ENCODE measurements at regions not wholly inside any gene's neighbourhood (a gene's known extent, or its start where the extent isn't known, plus 50 kb on each side); places are given as distances from the start of the nearest gene placed in this dataset.

DNA sequence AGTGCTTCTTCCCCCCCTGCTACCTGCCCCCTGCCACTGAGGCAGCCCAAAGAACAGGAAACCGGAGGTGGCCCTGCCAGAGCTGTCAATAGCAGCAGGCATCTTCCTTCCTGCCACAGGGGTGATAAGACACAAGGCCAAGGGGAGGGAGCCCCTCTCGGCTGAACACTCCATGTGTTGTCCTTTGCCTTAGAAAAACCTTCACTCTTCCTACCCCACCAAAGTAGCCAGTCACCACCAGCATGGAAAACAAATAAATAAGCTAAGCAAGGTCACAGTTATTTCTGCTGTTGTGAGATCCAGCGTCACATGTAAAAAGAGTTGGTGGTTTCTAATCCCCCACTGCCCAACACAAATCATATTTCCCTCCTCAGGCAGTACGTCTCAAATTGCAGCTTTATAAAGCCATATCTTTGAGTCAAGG is 104.8 kb upstream of the DPT start (continued):
- TF ChIP-seq CBX2 (IDR thresholded peaks at IDR 0.05; ENCODE audit: low read depth, low read length) = no peak
- no peak for TF ChIP-seq CBX2 (CRISPR knock-in tag; IDR thresholded peaks at IDR 0.05; ENCODE audit: low read depth)
- TF ChIP-seq EEA1 (CRISPR knock-in tag; IDR thresholded peaks at IDR 0.05; ENCODE audit: borderline replicate concordance) = no peak
- no peak for TF ChIP-seq FIP1L1 (IDR thresholded peaks at IDR 0.05; ENCODE audit: borderline replicate concordance, insufficient read depth, low read depth, low read length)
- TF ChIP-seq ZNF724P (CRISPR knock-in tag; IDR thresholded peaks at IDR 0.05; ENCODE audit: borderline replicate concordance) = no peak
- TF ChIP-seq, protein P1, sequence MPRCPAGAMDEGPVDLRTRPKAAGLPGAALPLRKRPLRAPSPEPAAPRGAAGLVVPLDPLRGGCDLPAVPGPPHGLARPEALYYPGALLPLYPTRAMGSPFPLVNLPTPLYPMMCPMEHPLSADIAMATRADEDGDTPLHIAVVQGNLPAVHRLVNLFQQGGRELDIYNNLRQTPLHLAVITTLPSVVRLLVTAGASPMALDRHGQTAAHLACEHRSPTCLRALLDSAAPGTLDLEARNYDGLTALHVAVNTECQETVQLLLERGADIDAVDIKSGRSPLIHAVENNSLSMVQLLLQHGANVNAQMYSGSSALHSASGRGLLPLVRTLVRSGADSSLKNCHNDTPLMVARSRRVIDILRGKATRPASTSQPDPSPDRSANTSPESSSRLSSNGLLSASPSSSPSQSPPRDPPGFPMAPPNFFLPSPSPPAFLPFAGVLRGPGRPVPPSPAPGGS (CRISPR knock-in tag; IDR thresholded peaks at IDR 0.05) = no peak
- peak; percentile 83 for TF ChIP-seq MTA1 (CRISPR knock-in tag; IDR thresholded peaks at IDR 0.05; ENCODE audit: borderline replicate concordance)
- TF ChIP-seq, protein P2, sequence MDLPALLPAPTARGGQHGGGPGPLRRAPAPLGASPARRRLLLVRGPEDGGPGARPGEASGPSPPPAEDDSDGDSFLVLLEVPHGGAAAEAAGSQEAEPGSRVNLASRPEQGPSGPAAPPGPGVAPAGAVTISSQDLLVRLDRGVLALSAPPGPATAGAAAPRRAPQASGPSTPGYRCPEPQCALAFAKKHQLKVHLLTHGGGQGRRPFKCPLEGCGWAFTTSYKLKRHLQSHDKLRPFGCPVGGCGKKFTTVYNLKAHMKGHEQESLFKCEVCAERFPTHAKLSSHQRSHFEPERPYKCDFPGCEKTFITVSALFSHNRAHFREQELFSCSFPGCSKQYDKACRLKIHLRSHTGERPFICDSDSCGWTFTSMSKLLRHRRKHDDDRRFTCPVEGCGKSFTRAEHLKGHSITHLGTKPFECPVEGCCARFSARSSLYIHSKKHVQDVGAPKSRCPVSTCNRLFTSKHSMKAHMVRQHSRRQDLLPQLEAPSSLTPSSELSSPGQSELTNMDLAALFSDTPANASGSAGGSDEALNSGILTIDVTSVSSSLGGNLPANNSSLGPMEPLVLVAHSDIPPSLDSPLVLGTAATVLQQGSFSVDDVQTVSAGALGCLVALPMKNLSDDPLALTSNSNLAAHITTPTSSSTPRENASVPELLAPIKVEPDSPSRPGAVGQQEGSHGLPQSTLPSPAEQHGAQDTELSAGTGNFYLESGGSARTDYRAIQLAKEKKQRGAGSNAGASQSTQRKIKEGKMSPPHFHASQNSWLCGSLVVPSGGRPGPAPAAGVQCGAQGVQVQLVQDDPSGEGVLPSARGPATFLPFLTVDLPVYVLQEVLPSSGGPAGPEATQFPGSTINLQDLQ (CRISPR knock-in tag; IDR thresholded peaks at IDR 0.05) = no peak
- TF ChIP-seq ZNF281 (CRISPR knock-in tag; IDR thresholded peaks at IDR 0.05; ENCODE audit: borderline replicate concordance) = peak; percentile 82
- TF ChIP-seq STAT5B (CRISPR knock-in tag; IDR thresholded peaks at IDR 0.05) = no peak
- peak; percentile 70; the same call in 1 of the 2 replicates for TF ChIP-seq PAWR (CRISPR knock-in tag; IDR thresholded peaks at IDR 0.05; ENCODE audit: borderline replicate concordance)
- peak; percentile 58 for TF ChIP-seq HNF4A (CRISPR knock-in tag; IDR thresholded peaks at IDR 0.05)
- TF ChIP-seq HNF4G (IDR thresholded peaks at IDR 0.05; ENCODE audit: borderline replicate concordance, low read depth, low read length) = no peak
- TF ChIP-seq HNF4G (CRISPR knock-in tag; IDR thresholded peaks at IDR 0.05; ENCODE audit: borderline replicate concordance, low read depth) = peak; percentile 46; the same call in 1 of the 2 replicates
- no peak for TF ChIP-seq RNF2 (conservative IDR thresholded peaks at IDR 0.05; ENCODE audit: low read depth)
- TF ChIP-seq ZBTB21 (CRISPR knock-in tag; IDR thresholded peaks at IDR 0.05) = no peak
- no peak for TF ChIP-seq ZNF780A (CRISPR knock-in tag; IDR thresholded peaks at IDR 0.05)
- TF ChIP-seq ZNF703 (CRISPR knock-in tag; IDR thresholded peaks at IDR 0.05; ENCODE audit: borderline replicate concordance) = no peak
- TF ChIP-seq CREB1 (IDR thresholded peaks at IDR 0.05) = no peak
- peak; percentile 33; the same call in 1 of the 2 replicates for TF ChIP-seq CREB1 (CRISPR knock-in tag; IDR thresholded peaks at IDR 0.05)
- TF ChIP-seq ZNF264 (CRISPR knock-in tag; IDR thresholded peaks at IDR 0.05) = 0 out of 2 replicates have a peak, but pooled peaks have one; percentile 19
- TF ChIP-seq NFYB (CRISPR knock-in tag; IDR thresholded peaks at IDR 0.05) = no peak
- no peak for TF ChIP-seq PRPF4 (IDR thresholded peaks at IDR 0.05; ENCODE audit: low read depth, low read length, poor library complexity, severe bottlenecking)
